HG03521 (cell line): ENCODE measurements at regions not wholly inside any gene's neighbourhood (a gene's known extent, or its start where the extent isn't known, plus 50 kb on each side); places are given as distances from the start of the nearest gene placed in this dataset.

ENCODE experiments used
- ATAC-seq: cut with Tn5 transposase; IDR thresholded peaks from one replicate; pipeline ENCODE4 v1.9.1; 2021; ENCODE audit warnings: mild to moderate bottlenecking, moderate library complexity; ENCODE audit not compliant: unreplicated experiment

GRCh38 chr5:160906090-160906489 is 54.1 kb upstream of the ATP10B start:
- ATAC-seq = no peak

DNA sequence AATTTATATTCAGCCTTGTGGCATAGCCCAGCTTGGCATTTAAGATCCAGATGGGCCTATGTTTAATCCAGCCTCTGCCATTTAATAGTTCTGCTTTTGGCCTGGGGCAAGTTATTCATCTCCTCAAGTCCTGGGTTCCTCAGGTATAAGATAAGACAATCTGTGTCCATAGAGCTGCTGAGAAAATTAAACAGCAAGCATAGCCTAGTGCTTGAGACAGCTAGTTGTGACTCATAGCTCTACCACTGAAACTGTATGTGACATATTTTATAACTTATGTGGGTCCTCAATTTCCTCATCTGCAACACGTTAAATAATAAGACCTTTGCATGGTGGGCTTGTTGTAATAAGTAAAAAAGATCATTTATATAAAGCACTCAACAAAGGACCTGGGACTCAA is 53.3 kb upstream of the ATP10B start:
- no peak for ATAC-seq

DNA sequence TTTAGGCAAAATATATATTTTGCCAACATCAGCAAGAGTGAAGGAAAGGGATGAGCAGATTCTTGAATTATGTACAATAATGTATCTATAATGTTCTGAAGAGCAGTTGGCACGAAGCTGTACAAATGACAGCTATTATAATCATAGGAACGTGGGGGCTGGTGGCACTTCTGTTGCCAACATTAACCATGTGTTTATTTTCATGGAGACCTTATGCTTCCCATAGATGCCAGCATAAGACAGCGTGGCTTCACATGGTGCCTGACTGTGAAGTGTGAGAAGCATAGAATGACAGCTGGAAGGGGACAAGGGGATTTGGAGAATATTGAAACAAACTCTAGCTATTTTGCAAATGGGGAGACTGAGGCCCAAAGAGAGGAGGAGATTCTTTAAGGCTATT is 52.6 kb upstream of the ATP10B start:
- no peak for ATAC-seq

DNA sequence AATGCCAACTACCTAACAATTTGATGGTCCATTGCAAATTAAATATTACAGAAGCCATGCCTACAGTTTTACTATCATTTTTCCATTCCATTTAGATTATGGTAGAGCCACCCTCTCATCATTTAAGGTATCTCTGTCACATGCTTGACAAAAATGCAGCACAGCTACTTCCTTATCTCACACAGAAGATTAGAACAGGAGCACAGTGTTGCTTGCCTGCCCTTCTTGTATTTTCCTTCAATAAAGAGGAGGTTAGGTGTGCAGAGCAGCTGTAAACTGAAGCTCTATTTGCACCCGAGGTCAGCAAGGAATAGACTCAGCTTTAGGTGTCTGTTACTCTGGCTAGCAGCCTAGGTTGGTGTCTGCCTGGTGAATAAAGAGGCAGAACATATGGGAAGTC is 51.5 kb upstream of the ATP10B start:
- no peak for ATAC-seq

GRCh38 chr5:160903076-160903475 is 51.1 kb upstream of the ATP10B start:
- no peak for ATAC-seq
